ENCODE measurements at regions not wholly inside any gene's neighbourhood (a gene's known extent, or its start where the extent isn't known, plus 50 kb on each side); places are given as distances from the start of the nearest gene placed in this dataset.

GRCh38 chr4:181507938-181508337, 735.3 kb upstream of the TENM3 start:
- Histone ChIP-seq H2BK15ac (ENCODE audit: low read depth, low read length) (no peak overlapping the region), H2AFZ (replicated peaks; ENCODE audit: low read length, poor library complexity) (peak overlapping the region; percentile 45), H3K4ac (ENCODE audit: low read depth, low read length) (no peak overlapping the region), H4K20me1 (ENCODE audit: insufficient read depth, low read length) (no peaks in the 10 kb centered on the region), H2BK20ac (ENCODE audit: low read depth, low read length) (no peak overlapping the region), H2AK5ac (ENCODE audit: low read depth, low read length) (no peak overlapping the region), H3K18ac (ENCODE audit: low read depth, low read length) (no peak overlapping the region), H3K27me3 (ENCODE audit: control insufficient read depth, insufficient read depth, low read length) (peaks cover 9% of the 10 kb centered on the region), H3K9ac (ENCODE audit: low read depth, low read length) (no peak overlapping the region), H3K4me3 (ENCODE audit: insufficient read depth, low read depth, low read length) (no peak overlapping the region), H2BK120ac (ENCODE audit: low read depth, low read length) (no peak overlapping the region), H3K36me3 (ENCODE audit: control insufficient read depth, insufficient read depth, low read length) (no peaks in the 10 kb centered on the region), H3K56ac (ENCODE audit: extremely low read depth, insufficient read depth, low read length) (no peak overlapping the region), H2AK9ac (replicated peaks; ENCODE audit: low read depth, low read length, poor library complexity) (no peak overlapping the region), H3K27ac (ENCODE audit: insufficient read depth, low read length) (no peak overlapping the region), H4K8ac (ENCODE audit: low read depth in 2 of 2, low read length in 2 of 2) (no peak overlapping the region), H3K4me1 (ENCODE audit: control insufficient read depth, insufficient read depth, low read length) (no peaks in the 10 kb centered on the region), H3K14ac (replicated peaks; ENCODE audit: low read depth, low read length) (no peak overlapping the region), H3K9me1 (ENCODE audit: insufficient read depth, low read length) (no peaks in the 10 kb centered on the region), H4K5ac (ENCODE audit: low read depth, low read length) (no peak overlapping the region), H4K91ac (ENCODE audit: insufficient read depth, low read depth, low read length) (no peak overlapping the region), H2BK5ac (ENCODE audit: low read depth, low read length, poor library complexity, severe bottlenecking) (no peak overlapping the region), H3K23ac (ENCODE audit: low read depth, low read length) (no peak overlapping the region), H3K4me2 (ENCODE audit: low read depth, low read length) (no peak overlapping the region), H3K9me3 (ENCODE audit: control insufficient read depth, insufficient read depth, low read length) (no peaks in the 10 kb centered on the region), H3K79me1 (ENCODE audit: low read depth in 1 of 2, low read length in 2 of 2) (no peaks in the 10 kb centered on the region)
- dilution Hi-C loops (cut with HindIII; ENCODE audit: low sequenced_read_pairs, unreplicated experiment) = no loop called here
- intact Hi-C loops (cut with micrococcal nuclease) = no loop called here
- no TSS peak for BruUV-seq (replicated peaks)
- DNase-seq (no peak), ATAC-seq (ENCODE audit: low read depth) (no peak)
- ChIA-PET CTCF (interaction anchor here (0.7 to 1.1 kb wide), 3 partner anchors 10 to 91 kb away, joined by 3 to 4 read pairs (median 3); no protein-coding TSS in a partner anchor), POLR2A (ENCODE audit: unreplicated experiment) (no interaction called here)
- TF ChIP-seq RAD21 (IDR thresholded peaks at IDR 0.05; ENCODE audit: low read length) (no peak), NFE2L2 (IDR thresholded peaks at IDR 0.05; ENCODE audit: low read depth, low read length) (no peak), CTCF (conservative IDR thresholded peaks at IDR 0.05; ENCODE audit: low read depth, low read length) (no peak), CHD1 (IDR thresholded peaks at IDR 0.05; ENCODE audit: low read depth, low read length) (no peak), USF2 (IDR thresholded peaks at IDR 0.05; ENCODE audit: low read depth, low read length) (no peak), RCOR1 (IDR thresholded peaks at IDR 0.05; ENCODE audit: insufficient replicate concordance, low read length) (no peak), MXI1 (IDR thresholded peaks at IDR 0.05; ENCODE audit: borderline replicate concordance, low read depth, low read length) (no peak), ELK1 (IDR thresholded peaks at IDR 0.05; ENCODE audit: borderline replicate concordance, low read depth, low read length) (no peak), POLR2A (IDR thresholded peaks at IDR 0.05; ENCODE audit: low read depth, low read length) (no peak), BHLHE40 (IDR thresholded peaks at IDR 0.05; ENCODE audit: low read depth, low read length) (no peak)
- in situ Hi-C loops (cut with MboI; ENCODE audit: low sequenced_read_pairs) = loop anchor here (25.0 kb wide), 1 partner anchor 671 kb away; no protein-coding TSS in a partner anchor
- 100% methylated on average over 2 of the region's 6 CpGs; no CpG with 5 or more reads in 1 of the 2 experiments for WGBS, 2 experiments (ENCODE audit: extremely low coverage in 2 of 2, insufficient read length in 1 of 2)

Measured in IMR-90 (cell line).